Amniotic stem cell (primary cell): ENCODE measurements at regions not wholly inside any gene's neighbourhood (a gene's known extent, or its start where the extent isn't known, plus 50 kb on each side); places are given as distances from the start of the nearest gene placed in this dataset.

Experiments
- DNase-seq: peaks from one replicate; lab custom pipeline; 2025; lab: John Stamatoyannopoulos, UW

DNA sequence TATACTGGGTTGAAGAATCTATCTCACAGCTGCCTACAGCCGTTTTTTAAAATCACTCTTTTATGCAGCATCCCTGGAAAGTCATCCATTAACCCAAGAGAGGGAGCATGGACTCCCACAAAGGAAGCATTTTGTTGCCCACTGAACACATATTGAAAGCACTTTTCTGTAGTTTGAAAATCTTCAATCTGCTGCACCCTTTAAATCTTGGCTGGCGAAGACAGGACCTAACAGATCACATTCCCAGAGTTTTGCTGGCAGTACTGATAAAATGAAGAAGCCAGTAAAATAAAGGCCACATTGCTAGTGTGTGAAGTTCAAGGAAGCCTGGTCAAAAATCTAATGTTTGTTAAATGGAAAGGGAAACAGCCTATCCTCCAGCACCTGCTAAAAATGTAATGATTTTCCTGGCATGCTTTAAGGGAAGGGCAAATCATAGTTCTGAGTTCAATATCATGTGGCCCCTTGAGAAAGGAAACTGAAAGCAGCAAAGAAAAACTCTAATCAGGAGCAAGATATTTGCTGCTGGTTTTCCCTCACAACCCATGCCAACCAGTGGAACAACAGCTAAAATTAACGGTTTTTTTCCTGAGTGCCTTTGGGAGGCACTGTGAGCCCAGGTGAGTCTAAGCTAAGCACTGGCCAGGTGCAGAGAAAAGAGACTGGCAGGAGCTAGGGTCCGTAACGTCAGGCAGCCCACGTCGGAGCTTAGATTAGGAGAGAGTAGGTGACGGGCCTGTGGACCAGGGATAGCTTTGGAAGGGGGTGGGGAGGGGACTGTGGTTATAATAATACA is 97.9 kb upstream of the PALS2 start:
- no peak for DNase-seq

DNA sequence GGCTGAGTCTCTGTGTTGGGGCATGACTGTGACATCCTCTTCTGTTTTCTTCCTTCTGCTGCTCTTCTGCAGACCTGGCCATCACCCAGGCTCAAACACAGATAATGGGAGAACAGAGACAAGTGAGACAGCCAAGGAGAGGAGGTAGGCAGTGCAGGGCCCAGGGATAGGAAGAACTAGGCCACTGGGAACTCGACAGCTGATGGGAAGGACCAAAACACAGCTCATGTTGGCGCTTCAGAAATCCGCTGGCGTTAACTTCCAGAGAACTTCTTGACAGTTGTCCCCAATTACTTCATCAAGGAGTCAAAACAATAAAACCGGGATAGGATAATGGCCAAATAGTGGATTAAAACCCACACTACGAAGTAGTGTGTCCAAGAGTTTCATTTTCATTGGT is 97.0 kb upstream of the PALS2 start:
- DNase-seq, result no peak

DNA sequence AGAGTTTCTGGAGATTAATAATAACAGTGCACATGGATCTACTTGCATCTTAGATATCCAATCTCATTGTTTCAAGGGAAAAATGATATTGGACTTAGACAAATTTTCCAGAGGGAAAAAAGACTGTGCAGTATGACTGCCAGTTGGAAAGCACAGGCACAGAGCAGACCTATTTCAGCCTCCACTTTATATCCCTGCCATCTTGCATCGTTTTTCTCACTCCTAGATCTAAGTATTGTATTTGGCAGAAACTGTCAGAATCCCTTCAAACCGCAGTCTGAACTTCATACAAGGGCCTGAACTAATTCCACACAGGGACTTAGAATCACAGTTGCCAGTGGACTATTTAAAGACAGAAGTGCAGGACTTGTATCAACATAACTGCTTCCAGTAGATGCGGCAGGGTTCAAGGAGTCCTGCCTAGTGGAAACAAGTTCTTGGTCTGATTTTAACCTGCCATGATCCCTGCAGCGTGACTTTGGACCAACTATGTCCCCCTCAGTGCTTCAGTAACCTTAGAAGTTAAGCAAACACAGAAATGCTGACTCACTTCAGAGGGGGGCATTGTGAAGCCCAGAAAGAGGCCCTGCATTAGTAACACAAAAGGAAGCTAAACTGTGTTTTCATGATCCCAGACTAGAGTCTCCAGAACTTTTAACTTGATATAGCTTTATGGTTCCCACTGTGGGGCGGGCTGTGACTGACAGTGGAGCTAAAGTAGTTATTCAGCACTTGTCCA is 95.7 kb upstream of the PALS2 start:
- peak; percentile 66 for DNase-seq

DNA sequence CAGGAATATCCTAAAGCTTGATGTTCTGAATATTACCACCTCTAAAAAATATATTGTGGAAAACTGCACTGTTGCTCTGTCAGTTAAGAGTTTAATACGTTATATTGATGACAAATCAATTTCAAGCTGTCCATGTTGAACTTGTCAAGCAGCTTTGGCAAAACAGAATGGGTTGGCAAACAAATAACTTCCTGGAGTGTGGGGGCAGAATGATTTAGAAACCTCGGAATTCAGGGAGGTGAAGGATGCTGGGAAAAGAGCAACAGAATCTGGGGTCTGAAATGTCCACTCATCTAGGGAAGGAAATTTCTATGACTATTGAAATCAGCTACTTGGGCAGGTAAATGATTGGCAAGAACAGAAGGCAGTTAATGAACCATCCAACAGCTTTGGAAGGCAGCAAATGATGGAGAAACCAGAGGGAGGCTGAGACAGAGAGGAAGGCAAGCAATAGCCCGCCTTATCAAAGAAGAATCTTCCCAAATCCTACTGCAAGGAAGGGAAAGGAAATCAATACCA is 95.1 kb upstream of the PALS2 start:
- no peak for DNase-seq

DNA sequence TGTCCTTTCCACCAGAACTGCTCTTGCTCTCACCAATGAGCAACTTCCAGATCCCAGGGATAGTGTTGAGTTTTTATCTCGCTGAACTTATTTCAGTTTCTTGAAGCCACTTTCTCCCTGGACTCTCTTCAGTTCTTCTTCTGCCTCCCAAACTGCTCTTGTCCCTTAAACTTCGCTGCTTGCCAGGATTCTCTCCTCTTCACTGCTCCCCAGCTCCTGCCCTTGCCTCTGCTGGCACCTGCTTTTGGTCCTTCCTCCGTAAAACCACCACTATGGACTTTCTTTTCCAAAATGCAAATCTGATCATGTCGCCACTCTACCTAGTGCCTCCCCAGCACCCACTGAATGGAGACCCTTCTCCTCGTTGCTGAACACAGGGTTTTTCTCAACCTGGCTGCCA is 92.8 kb upstream of the PALS2 start:
- no peak for DNase-seq

DNA sequence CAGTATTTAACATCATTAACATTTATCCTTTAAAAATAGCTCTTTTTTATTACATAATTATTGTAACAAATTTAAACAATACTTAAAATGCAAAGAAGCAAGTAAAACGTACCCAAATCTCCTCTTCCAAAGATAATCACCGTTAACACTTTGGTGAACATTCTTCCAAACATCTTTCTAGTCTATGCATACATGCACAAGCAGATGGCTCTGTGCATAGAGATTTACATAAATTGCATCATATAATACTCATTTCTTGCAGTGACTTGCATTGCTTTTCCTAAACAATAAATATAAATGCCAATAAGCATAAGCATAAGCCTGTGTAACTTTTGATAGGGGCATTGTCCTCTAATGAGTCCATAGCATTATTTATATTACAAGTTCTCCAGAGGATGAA is 89.4 kb upstream of the PALS2 start:
- DNase-seq, result no peak

DNA sequence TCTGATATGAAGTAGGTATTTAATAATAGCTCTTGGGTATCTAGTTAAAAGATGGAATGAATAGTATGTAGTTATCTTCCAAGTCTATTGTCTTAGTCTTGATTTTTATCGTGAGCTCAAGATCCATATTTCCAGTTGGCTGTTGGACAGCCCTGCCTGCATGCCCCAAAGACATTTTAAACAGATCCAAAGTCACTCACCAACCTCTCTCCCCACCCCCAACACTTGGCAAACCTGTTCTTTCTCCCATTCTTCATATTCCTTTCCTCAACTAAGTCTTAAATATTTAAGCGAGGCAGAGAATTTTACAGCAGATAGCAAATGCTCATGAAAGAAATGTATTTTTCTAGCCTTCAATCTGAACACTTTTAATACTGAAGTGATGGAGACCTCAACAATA is 80.7 kb upstream of the PALS2 start:
- DNase-seq, result no peak

DNA sequence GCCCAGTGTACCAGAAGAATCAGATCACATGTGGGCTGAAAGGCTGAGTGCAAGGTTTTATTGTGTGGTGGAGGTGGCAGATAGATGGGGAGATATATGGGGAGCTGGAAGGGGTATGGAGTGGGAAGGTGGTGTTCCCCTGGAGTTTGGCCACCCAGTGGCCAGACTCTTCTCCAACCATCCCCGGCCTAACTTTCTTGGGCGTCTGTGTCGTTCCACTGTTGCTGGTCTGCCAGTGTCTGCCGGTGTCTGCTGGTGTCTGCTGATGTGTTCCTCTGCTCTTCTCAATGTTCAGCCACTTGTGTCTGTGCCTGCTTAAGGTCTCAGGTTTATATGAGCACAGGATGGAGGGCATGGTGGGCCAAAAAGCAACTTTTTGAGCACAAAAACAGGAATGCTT is 78.4 kb upstream of the PALS2 start:
- DNase-seq, result no peak

DNA sequence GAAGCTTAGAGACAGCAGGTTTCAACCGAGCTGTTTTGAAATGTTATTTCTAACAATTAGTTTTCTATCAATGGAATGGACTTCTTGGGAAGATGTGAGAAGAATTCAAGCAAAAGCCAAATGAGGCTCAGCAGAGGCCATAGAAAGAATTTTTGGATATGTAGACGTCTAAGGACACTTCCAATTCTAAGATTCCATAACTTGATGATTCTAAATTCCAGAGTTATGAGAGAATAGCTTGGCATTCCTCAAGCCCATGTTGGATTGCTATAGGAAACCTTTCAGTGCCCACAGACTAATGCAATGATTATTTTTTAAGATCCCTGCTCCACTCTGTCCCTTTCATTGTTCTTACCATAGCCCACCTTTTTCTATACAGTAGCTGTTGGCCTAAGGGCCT is 77.2 kb upstream of the PALS2 start:
- no peak for DNase-seq

DNA sequence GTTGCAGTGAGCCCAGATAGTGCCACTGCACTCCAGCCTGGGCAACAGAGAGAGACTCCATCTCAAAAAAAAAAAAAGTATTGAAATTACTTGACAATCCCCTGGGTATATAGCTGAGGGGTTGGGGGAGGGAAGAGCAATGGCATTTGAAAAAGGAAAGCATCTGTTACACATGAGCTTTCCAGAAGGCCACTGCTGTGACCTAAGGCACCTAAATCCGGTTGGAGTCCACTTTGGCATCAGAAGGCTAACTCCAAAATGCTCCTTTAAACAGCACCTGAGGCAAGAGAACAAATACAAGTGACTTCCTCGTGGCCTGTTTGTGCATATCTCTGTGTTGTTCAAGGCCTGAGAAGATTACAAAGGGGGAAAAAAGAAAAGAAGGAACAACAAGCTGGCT is 74.8 kb upstream of the PALS2 start:
- no peak for DNase-seq

DNA sequence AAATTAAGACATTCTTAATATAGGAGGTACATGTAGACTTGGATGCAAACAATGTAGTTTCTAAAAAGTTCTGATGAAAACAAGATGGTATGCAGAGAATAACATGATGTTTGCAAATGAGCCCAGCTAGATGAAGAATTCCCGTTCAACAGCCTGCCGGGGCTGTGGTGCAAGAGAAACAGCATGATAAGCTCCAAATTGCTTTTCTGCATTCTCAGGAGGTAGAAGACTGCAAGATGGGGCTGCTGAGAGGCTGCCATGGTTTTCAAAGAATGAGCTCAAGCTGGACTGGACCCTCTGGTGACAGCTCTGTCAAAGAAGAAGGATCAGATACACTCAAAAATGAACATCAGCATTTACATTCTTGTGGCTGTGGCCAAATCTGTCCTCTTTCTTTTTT is 73.4 kb upstream of the PALS2 start:
- no peak for DNase-seq

DNA sequence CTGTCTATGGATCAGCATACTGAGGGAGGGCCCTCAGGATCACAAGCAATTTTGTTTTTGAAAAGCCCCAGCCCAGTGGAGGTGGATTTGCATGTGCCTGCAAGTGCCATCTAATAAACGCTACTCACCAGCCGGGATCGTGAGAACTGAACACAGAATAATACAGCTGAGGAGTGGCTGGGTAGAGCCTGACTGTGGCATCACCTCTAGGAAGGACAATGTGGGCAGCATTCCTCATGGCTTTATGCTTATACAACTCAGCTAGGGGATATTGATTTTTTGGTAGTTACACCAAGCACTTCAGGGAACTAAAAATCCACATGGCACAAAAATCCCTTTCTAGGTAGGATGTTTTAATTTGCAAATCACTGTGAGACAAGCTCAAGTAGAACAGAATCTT is 72.7 kb upstream of the PALS2 start:
- DNase-seq, result no peak

DNA sequence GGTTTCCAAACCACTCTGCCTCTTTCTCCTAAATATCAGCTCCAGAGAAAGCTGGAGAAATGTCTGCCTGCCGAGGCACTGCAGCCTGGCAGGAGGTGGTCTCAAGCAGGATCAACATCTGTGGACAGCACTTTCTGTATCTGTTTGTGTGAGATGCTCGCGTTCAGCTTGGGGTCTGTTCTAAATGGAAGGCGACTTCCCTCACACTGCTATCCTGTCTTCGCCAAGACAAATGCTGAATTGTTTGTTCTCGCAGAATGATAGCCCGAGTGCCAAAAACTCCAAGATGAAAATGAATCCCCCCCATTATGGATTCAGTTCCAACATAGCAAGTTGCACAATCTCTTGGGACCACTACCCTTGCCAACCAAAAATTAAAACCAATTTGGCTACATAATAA is 72.2 kb upstream of the PALS2 start:
- no peak for DNase-seq

DNA sequence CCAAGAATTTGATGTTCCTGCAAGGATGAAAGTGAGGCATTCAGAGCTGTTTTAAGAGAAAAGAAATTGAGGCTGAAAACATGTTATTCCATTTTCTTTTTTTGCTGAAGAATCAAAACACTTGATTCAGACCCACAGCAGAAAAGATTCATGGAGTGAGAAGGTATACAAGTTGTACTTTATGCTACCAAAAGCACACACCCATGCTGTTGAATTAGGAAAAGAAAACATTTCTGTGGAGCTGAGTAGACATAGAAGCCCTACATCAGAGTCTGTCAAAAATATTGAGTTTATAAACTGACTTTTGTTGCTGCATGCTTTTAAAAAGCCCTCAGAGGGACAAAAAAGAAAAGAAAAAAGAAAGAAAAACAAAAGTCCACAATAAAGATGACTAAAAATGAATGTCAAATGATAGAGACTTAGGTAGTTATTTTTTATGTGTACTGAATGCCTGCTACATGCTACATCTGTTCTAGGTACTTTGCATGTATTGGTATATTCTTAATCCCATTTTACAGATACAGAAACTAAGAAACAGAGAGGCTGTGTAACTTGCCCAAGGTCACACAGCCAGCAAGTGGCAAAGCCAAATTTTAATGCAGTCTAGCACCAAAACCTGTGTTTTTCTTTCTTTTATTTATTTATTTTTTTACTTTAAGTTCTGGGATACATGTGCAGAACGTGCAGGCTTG is 71.7 kb upstream of the PALS2 start:
- DNase-seq, result no peak

DNA sequence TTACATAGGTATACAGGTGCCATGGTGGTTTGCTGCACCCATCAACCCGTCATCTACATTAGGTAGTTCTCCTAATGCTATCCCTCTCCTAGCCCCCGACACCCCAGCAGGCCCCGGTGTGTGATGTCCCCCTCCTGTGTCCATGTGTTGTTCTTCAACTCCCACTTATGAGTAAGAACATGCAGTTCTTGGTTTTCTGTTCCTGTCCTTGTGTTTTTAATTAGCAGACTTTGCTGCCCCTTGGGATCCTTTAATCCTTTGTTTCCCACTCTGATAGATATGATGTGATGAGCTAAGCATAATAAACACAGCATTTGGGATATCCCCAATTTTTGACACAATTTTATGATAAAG is 71.1 kb upstream of the PALS2 start:
- no peak for DNase-seq

DNA sequence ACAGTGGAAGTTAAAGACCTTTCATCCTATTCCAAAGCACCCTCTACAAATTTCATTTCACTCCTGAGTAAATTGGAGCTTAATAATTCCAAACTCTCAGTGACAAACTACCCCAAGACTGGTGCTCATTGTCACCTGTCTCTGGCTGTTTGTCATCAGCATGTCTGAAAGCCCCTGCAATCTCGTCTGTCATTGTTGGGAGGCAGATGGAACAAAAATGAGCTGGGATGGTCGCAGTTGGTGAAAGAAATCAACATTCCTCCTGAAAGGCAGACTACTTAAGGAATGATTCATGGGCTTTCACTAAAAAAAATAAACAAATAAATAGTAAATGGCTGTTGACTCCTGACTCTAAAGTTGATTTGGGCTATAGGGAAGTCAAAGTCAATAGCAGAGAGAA is 69.7 kb upstream of the PALS2 start:
- DNase-seq, result no peak

DNA sequence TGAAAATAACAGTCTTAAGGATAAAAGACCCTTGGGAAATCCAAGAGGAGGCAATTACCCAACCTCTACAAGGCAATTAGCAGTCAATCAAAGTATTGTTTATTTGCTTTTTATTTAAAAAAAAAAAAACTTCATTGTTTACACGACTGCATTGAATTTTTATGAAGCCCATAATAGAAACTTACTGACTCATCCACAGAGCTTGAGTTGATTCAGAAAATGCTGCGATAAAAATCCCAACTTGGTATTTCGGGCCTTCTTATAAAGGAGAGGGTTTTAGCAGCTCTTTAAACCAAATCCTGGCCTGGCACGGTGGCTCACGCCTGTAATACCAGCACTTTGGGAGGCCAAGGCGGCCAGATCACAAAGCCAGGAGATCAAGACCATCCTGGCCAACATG is 69.2 kb upstream of the PALS2 start:
- no peak for DNase-seq

DNA sequence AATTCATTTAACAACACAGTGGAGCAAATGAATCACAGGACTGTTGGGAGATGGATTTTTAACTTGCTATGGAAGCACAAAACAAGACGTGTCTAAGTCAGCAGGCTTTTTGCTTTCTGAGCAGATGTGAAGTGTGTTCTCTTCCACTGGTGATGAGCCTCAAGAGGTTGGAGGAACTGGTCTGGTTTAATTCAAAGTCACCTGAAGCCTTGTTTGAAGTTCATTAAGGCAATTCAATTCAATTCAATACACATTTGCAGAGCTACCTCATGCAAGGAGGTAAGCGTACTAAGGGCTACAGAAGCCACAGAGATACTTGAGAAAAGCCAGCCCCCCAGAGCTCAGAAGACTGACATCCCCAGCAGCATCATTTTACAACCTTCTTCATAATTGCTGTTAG is 68.4 kb upstream of the PALS2 start:
- no peak for DNase-seq

DNA sequence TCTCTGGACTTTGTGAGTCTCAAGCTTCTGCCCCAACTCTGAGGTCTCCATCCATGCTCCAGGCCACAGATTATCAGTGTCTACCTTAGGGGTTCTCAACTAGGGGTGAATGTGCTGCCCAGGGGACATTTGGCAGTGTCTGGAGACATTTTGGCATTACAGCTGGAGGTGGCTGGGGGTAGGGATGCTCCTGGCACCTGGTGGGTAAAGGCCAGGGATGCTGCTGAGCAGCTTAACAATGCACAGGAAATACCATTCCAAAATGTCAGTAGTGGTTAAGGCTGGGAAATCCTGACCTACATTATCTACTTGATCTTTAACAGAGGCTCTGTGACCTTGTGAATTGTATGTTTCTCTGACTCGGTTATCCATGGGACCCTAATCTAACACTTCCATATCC is 67.3 kb upstream of the PALS2 start:
- no peak for DNase-seq

DNA sequence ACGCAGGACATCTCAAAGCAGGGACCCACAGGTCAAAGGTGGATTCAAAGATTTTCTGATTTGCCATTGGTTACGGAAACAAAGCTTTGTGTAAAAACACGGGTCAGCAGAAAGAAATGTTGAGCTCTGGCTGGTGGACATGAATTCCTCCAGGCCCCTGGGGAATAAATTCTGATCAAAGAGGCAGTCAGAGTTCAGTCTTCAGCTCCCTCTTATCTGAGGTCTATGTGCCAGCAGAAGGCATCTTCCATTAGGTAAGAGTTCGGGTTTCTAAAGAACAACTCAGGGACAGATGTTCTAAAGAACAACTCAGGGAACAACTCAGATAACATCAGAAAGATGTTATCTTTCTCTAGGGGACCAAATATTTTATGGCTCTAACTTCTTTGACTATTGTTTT is 64.9 kb upstream of the PALS2 start:
- DNase-seq, result no peak

DNA sequence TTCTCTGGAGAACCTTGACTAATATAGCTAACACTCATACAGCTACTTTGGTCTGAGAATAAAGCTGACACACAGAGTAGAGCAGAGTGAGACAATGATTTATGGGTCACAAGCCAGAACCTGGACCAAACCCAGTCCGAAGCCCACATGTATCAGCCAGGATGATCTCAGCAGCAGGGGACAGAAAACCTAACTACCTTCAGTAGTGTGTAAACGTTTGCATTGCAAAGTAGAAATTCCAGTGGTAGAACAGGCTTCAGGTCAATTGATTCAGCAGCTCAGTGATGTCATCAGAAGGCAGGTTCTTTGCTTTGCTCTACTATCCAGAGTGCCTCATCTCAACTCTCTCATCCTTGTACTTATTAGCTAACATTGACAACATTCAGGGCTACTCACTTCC is 62.5 kb upstream of the PALS2 start:
- no peak for DNase-seq

DNA sequence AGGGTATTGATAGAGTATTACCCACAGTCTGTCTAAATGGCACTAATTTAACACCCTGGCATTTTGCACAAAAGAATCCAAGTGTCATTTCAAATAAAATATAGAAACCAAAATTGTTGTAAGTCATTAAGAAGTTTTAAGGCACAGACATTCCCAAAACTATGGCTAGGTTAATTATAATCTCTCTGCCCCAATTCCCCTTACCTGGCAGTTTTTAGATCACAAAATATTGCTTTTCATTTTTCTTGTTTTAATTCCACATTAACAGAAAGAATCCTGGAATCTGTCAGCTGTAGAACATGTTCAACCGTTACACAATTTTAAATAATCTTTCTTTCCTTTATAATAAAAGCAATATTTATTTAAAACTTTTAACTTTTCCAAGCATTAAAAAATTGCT is 56.1 kb upstream of the PALS2 start:
- DNase-seq, result no peak
